Kidney (tissue), 13 donors: ENCODE measurements at regions not wholly inside any gene's neighbourhood (a gene's known extent, or its start where the extent isn't known, plus 50 kb on each side); places are given as distances from the start of the nearest gene placed in this dataset.

ENCODE experiments used
- DNase-seq, 5 donors: peaks; one replicate each; pipeline ENCODE4 v3.0.0-alpha.2; 2013 to 2020
- FAIRE-seq: peaks from 2 replicates; lab custom pipeline; 2012; peaks lifted over from hg19 to GRCh38; lab: Jason Lieb, UNC
- H3K27ac ChIP-seq, 2 donors: one replicate each; pipeline ENCODE4 v1.7.0; 2013; ENCODE audit warnings: low read depth in 2 of 2, low read length in 2 of 2, inconsistent platforms in 1 of 2
- H3K27me3 ChIP-seq: one replicate; pipeline ENCODE4 v1.7.1; 2013; ENCODE audit warnings: low read length, inconsistent platforms; ENCODE audit not compliant: control insufficient read depth, insufficient read depth
- H3K36me3 ChIP-seq, 3 donors: one replicate each; pipeline versions ENCODE4 v1.7.0 to v1.7.1; 2013; ENCODE audit warnings: low read length in 3 of 3, control low read depth in 1 of 3, inconsistent platforms in 1 of 3; ENCODE audit not compliant: insufficient read depth in 3 of 3, control insufficient read depth in 2 of 3
- H3K4me1 ChIP-seq, 3 donors: one replicate each; pipeline versions ENCODE4 v1.7.0 to v1.7.1; 2013; ENCODE audit warnings: low read length in 3 of 3, inconsistent platforms in 1 of 3, low read depth in 1 of 3; ENCODE audit not compliant: control insufficient read depth in 2 of 3, insufficient read depth in 2 of 3
- H3K4me3 ChIP-seq, 3 donors: one replicate each; pipeline versions ENCODE4 v1.7.0 to v1.8.1; 2013; ENCODE audit warnings: low read length in 3 of 3, control low read depth in 1 of 3, inconsistent platforms in 1 of 3
- H3K9ac ChIP-seq, 3 donors: one replicate each; pipeline versions ENCODE4 v1.7.0 to v1.7.1; 2013; ENCODE audit warnings: low read length in 3 of 3, control low read depth in 1 of 3, inconsistent platforms in 1 of 3
- H3K9me3 ChIP-seq, 3 donors: one replicate each; pipeline versions ENCODE4 v1.7.0 to v1.7.1; 2013; ENCODE audit warnings: low read length in 3 of 3, control low read depth in 1 of 3, inconsistent platforms in 1 of 3; ENCODE audit not compliant: control insufficient read depth in 2 of 3, insufficient read depth in 1 of 3
- intact Hi-C: fragments of 100-400 bp; cut with DNase I; formaldehyde crosslinking; loops from one replicate; pipeline ENCODE4 v1.11.1; 2022
- TF ChIP-seq, protein P1 (sequence below): IDR thresholded peaks from 3 replicates; pipeline ENCODE4 v1.5.1; 2012; ENCODE audit warnings: mild to moderate bottlenecking, moderate library complexity, borderline replicate concordance; ENCODE audit not compliant: insufficient read depth; ENCODE audit errors: extremely low read depth
- donor health status: control.
- donor health status: control.
- donor health status: control.
- donor health status: control.
- donor health status: control.
- donor health status: DM: yes; HTN: yes; CAD: no.
- donor health status: Normal renal cell carcinoma (clear cell type).

- H3K4me3 ChIP-seq, result no peak overlapping the region
- H3K36me3 ChIP-seq, result no peaks in the 10 kb centered on the region
- H3K9ac ChIP-seq, result no peak overlapping the region
- no peak overlapping the region for H3K27ac ChIP-seq
- DNase-seq, result no peak
- no peaks in the 10 kb centered on the region for H3K9me3 ChIP-seq
- H3K4me1 ChIP-seq, result no peaks in the 10 kb centered on the region
- H3K27me3 ChIP-seq, result no peaks in the 10 kb centered on the region
- TF ChIP-seq, protein P1, sequence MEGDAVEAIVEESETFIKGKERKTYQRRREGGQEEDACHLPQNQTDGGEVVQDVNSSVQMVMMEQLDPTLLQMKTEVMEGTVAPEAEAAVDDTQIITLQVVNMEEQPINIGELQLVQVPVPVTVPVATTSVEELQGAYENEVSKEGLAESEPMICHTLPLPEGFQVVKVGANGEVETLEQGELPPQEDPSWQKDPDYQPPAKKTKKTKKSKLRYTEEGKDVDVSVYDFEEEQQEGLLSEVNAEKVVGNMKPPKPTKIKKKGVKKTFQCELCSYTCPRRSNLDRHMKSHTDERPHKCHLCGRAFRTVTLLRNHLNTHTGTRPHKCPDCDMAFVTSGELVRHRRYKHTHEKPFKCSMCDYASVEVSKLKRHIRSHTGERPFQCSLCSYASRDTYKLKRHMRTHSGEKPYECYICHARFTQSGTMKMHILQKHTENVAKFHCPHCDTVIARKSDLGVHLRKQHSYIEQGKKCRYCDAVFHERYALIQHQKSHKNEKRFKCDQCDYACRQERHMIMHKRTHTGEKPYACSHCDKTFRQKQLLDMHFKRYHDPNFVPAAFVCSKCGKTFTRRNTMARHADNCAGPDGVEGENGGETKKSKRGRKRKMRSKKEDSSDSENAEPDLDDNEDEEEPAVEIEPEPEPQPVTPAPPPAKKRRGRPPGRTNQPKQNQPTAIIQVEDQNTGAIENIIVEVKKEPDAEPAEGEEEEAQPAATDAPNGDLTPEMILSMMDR, result no peak
- FAIRE-seq, result no peak
- intact Hi-C loops, result no loop called here
These were observed 1228.3 kb downstream of the BRD1 start for GRCh38 chr22:48599346-48599745.

DNA sequence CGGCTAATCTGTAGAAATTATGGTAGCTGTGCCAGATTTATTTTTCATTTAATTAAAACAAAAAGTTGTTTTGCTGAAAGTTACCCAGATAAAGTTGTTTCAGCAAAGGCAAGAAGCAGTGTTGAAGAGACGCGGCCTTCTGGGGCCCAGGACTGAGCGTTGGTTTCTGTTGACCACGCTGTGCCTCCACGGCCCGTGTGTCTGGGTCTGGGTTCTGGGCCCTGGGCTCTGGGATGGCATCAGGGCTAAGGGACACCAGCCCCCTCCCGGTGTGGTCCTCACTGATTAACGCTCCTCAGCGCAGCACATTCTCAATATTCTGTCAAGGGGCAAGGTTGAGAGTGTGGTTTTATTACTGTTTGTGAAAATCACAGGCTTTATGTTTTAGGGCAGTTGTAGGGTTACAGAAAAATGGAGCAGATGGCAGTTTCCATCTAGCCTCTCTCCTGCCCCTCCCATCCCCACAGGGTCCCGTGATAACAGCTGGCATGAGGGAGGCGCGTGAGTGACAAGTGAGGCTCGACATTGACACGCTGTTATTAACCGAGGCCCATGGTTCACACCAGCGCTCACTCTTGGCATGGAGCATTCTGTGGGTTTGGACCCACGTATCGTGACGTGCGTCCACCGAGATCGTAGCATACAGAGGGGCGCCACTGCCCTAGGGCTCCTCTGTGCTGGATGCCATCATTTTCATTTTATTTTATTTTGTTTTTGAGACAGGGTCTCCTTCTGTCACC, 1231.4 kb downstream of the BRD1 start:
- no peaks in the 10 kb centered on the region for H3K27me3 ChIP-seq
- intact Hi-C loops, result no loop called here
- no peak overlapping the region for H3K4me3 ChIP-seq
- no peaks in the 10 kb centered on the region for H3K4me1 ChIP-seq
- DNase-seq (no peak), FAIRE-seq (no peak)
- H3K9me3 ChIP-seq, result no peaks in the 10 kb centered on the region
- no peaks in the 10 kb centered on the region for H3K36me3 ChIP-seq
- no peak overlapping the region for H3K27ac ChIP-seq
- TF ChIP-seq, protein P1, result no peak
- no peak overlapping the region for H3K9ac ChIP-seq

- no peaks in the 10 kb centered on the region for H3K27me3 ChIP-seq
- no peak overlapping the region for H3K9ac ChIP-seq
- H3K27ac ChIP-seq, result no peak overlapping the region
- intact Hi-C loops, result no loop called here
- no peaks in the 10 kb centered on the region for H3K36me3 ChIP-seq
- DNase-seq, result peak in 1 of 5 donors; percentile 48
- no peak for FAIRE-seq
- H3K4me1 ChIP-seq, result no peaks in the 10 kb centered on the region
- H3K4me3 ChIP-seq, result no peak overlapping the region
- TF ChIP-seq, protein P1, result no peak
- H3K9me3 ChIP-seq, result no peaks in the 10 kb centered on the region
These were observed 1232.2 kb downstream of the BRD1 start for GRCh38 chr22:48595511-48595905.
